ENCODE measurements at regions not wholly inside any gene's neighbourhood (a gene's known extent, or its start where the extent isn't known, plus 50 kb on each side); places are given as distances from the start of the nearest gene placed in this dataset.
A peak's percentile ranks its signal among the peaks of the same experiment; 100 is the strongest.

DNA sequence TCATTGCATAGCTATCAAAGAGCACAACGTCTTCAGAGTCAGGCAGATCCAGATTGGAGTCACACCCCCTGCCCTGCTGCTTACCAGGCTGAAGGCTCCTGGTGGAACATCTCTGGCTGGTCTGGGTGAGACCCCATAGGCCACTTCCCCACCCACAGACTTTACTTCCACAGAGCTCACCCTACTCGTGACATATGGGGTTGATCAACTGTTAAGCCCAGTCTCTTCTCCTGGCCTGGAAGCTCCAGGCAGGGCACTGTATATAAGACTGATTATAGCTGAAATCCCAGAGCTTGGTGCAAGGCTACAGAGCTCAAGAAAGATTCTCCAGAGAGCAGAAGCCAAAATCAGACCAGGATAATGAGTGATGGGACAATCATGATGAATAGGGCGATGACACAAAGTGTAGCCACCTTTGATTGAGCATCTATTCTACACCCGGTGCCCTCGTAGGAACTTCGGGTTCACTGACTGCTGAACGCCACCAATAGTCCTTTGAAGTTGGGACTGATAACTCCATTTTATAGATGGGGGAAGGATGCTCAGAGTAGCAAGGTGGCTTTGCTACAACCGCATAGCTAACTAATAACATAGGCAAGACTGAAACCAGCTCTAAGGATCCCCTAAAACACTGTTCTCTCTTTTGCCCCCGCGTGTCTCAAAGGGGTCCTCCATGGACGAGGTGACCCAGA lies 287.8 kb downstream of the BCL11B start:
- no peak for TF ChIP-seq Cebpa-rat (IDR thresholded peaks at IDR 0.05)
- Histone ChIP-seq H3K4me2 (peak overlapping the region; percentile 54), H3K27me3 (no peaks in the 10 kb centered on the region), H3K4me1 (peaks cover 9% of the 10 kb centered on the region), H3K36me3 (no peaks in the 10 kb centered on the region), H4K20me1 (no peaks in the 10 kb centered on the region), H3K9ac (no peak overlapping the region), H3K4me3 (no peak overlapping the region), H3K9me3 (0 out of 2 replicates have a peak, but pooled peaks cover 4% of the 10 kb centered on the region), H3K27ac (no peak overlapping the region)

DNA sequence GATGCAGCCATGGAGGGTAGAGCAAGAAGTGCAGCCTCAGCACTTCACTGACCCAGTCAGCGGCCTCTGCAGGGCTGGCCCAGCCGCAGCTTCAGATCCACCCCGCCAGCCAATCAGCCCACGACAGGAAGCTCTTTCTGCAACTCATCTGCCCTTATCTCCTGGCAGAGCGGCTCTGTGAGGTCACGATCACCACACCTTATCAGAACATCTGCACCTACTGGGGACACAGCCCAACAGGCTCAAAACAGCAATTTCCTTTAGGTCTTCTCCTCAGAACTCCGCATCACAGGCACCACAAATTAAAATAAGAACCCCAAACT lies 287.3 kb downstream of the BCL11B start:
- no peak for TF ChIP-seq Cebpa-rat (IDR thresholded peaks at IDR 0.05)
- H3K27ac ChIP-seq: no peak overlapping the region
- no peak overlapping the region for H3K4me3 ChIP-seq
- no peaks in the 10 kb centered on the region for H3K36me3 ChIP-seq
- peaks cover 9% of the 10 kb centered on the region for H3K4me1 ChIP-seq
- no peak overlapping the region for H3K9ac ChIP-seq
- no peaks in the 10 kb centered on the region for H4K20me1 ChIP-seq
- H3K9me3 ChIP-seq: no peaks in the 10 kb centered on the region
- H3K27me3 ChIP-seq: no peaks in the 10 kb centered on the region
- peak overlapping the region; percentile 54 for H3K4me2 ChIP-seq

DNA sequence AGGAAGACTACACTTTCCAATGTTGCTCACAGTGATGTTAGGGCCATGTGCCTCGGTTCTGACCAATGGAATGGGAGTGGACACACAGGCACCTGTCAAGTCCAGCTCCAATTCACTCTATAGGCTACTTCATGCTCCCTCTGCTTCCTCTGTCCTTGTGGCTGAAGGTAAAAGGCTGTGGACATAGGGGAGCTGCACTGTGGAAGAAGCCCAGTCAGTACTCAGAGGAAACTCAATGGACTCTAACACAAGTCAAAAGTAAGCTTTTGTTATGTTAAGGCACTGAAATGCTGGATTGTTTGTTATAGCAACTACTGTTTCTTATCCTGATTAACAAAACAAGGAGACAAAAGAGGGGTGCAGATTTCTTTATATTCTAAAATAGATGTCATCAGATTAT lies 278.2 kb downstream of the BCL11B start:
- TF ChIP-seq Cebpa-rat (IDR thresholded peaks at IDR 0.05): no peak
- Histone ChIP-seq H4K20me1 (no peaks in the 10 kb centered on the region), H3K4me3 (no peak overlapping the region), H3K9me3 (no peaks in the 10 kb centered on the region), H3K27me3 (no peaks in the 10 kb centered on the region; the same call in 1 of the 2 replicates), H3K4me2 (no peak overlapping the region), H3K9ac (no peak overlapping the region), H3K4me1 (no peaks in the 10 kb centered on the region), H3K27ac (no peak overlapping the region), H3K36me3 (no peaks in the 10 kb centered on the region)

DNA sequence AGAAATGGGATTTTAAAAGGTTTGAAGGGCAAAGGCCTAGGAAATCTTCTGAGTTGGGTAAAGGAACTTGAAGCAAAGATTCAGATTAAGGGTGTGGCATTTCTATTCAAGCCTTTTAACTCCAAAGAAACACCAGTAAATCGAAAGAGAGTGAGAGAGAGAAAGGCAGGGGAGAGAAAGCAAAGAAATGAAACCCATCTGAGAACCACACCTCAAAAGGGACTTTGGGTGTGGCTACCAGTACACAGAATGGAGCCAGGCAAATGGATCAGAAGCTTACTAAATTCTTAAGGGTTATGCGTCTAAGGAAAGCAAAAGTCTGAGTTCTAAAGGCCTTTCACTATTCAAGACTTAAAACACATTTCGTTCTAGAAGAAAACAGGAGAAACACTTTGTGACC lies 277.4 kb downstream of the BCL11B start:
- Histone ChIP-seq H3K4me3 (no peak overlapping the region), H3K27ac (no peak overlapping the region)

DNA sequence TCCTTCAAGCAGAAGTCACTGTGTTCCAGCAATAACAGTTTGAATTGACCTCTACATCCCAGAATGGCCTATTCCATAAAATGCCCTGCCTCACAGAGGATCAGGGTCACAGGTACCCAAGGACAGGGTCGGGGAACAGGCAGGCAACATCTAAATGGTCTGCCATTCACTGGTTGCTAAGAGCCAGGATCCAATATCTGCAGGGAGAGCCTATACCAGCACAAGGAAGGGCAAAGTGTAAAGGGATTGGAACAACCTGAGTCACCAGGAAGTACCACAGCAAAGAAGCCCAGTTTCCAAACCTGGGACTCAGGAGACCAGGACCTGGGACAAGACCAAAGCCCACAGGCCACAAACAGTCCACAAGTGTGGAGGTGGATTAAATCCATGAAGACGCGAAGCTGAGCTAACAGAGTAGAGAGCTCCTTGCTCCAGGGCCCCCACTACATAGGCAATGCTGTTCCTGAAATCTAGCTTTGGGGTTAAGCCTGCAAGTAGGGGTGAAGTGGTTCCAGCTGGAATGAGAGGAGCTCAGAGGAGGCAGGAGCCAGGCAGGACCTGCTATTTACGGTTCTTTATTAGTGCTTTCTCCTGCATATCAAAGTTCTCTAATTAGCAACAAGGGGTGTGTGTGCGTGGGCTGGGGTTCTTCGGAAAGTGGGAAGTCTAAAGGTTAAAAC lies 274.3 kb downstream of the BCL11B start:
- no peak overlapping the region for H3K4me3 ChIP-seq
- TF ChIP-seq Cebpa-rat (IDR thresholded peaks at IDR 0.05): no peak
- no peaks in the 10 kb centered on the region; the same call in 1 of the 2 replicates for H3K9me3 ChIP-seq
- H3K4me1 ChIP-seq: no peaks in the 10 kb centered on the region
- no peaks in the 10 kb centered on the region for H3K36me3 ChIP-seq
- H3K4me2 ChIP-seq: no peak overlapping the region
- H3K27me3 ChIP-seq: no peaks in the 10 kb centered on the region; the same call in 1 of the 2 replicates
- H3K27ac ChIP-seq: no peak overlapping the region
- no peak overlapping the region for H3K9ac ChIP-seq
- no peaks in the 10 kb centered on the region for H4K20me1 ChIP-seq

More for the DNA sequence above, 277.4 kb downstream of the BCL11B start:
- Histone ChIP-seq H3K9me3 (no peaks in the 10 kb centered on the region), H3K36me3 (no peaks in the 10 kb centered on the region), H3K9ac (no peak overlapping the region), H4K20me1 (no peaks in the 10 kb centered on the region), H3K4me1 (no peaks in the 10 kb centered on the region), H3K4me2 (no peak overlapping the region), H3K27me3 (no peaks in the 10 kb centered on the region; the same call in 1 of the 2 replicates)
- TF ChIP-seq Cebpa-rat (IDR thresholded peaks at IDR 0.05): no peak

DNA sequence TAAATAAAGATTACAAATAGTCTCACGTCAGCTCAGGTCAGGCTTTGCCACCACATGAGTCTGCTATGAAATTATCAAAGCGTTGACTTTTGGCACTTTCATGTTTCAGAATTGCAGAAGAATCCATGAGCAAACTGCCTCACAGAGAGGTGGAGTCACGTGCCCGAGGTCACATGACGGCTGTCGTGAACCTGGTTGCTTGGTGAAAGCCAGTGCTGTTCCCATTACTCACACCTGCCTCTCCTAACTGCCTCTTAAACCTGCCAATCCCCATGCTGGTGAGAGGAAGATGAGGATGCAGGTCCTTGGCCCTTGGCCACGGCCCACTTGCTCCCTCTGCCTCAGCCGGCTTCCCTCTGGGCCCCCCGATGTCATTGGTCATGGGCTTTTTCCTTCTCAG lies 272.7 kb downstream of the BCL11B start:
- H3K4me2 ChIP-seq: no peak overlapping the region
- no peaks in the 10 kb centered on the region; the same call in 1 of the 2 replicates for H3K27me3 ChIP-seq
- no peaks in the 10 kb centered on the region; the same call in 1 of the 2 replicates for H3K9me3 ChIP-seq
- no peaks in the 10 kb centered on the region for H3K4me1 ChIP-seq
- no peak overlapping the region for H3K9ac ChIP-seq
- no peak overlapping the region for H3K27ac ChIP-seq
- no peaks in the 10 kb centered on the region for H3K36me3 ChIP-seq
- no peaks in the 10 kb centered on the region for H4K20me1 ChIP-seq
- no peak overlapping the region for H3K4me3 ChIP-seq
- no peak for TF ChIP-seq Cebpa-rat (IDR thresholded peaks at IDR 0.05)

DNA sequence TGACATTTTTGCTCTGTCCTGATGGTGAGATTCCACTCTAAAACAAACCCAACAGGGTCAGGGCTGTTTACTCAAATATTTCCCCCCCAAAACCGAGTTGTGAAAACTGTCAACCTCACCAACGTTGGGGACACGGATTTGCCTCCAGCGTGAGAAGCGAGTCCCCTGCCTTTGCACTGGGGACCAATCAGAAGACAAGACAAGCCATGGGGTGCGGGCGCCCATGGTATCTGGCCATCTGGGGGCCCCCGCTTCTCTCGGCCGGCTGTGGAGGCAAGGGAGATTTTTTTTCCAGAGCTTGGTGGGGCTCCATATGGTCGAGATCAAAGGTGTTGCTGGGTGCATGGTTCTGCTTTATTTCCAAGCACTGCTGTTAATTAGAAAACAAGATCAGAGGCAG lies 272.1 kb downstream of the BCL11B start:
- Histone ChIP-seq H3K27me3 (no peaks in the 10 kb centered on the region; the same call in 1 of the 2 replicates), H3K4me3 (no peak overlapping the region), H3K27ac (no peak overlapping the region), H3K9me3 (no peaks in the 10 kb centered on the region; the same call in 1 of the 2 replicates), H4K20me1 (no peaks in the 10 kb centered on the region), H3K4me1 (no peaks in the 10 kb centered on the region), H3K36me3 (no peaks in the 10 kb centered on the region), H3K4me2 (no peak overlapping the region), H3K9ac (no peak overlapping the region)
- no peak for TF ChIP-seq Cebpa-rat (IDR thresholded peaks at IDR 0.05)

DNA sequence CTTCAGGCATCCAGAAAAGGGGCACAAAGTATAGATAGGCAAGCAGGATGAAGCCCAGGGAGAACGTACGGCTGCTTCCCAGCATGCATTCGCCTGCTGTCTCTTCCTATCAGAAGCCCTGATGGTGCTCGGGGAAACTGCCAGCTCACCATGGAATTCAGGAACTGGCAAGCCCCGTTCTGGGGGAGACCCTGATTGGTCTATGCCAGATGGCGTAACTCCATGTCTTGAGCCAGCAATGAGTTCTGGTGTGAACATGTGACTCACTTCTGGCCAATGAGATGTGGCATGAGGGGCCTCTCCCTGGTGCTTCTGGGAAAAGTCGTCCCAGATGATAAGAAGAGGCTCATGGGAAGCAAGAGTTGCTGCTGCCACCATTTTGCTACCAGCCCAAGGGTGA lies 270.8 kb downstream of the BCL11B start:
- TF ChIP-seq Cebpa-rat (IDR thresholded peaks at IDR 0.05): no peak
- H3K27ac ChIP-seq: no peak overlapping the region
- H3K4me3 ChIP-seq: no peak overlapping the region
- no peak overlapping the region for H3K9ac ChIP-seq
- no peaks in the 10 kb centered on the region for H3K4me1 ChIP-seq
- no peaks in the 10 kb centered on the region for H4K20me1 ChIP-seq
- no peaks in the 10 kb centered on the region; the same call in 1 of the 2 replicates for H3K27me3 ChIP-seq
- H3K36me3 ChIP-seq: no peaks in the 10 kb centered on the region
- no peaks in the 10 kb centered on the region; the same call in 1 of the 2 replicates for H3K9me3 ChIP-seq
- no peak overlapping the region for H3K4me2 ChIP-seq

DNA sequence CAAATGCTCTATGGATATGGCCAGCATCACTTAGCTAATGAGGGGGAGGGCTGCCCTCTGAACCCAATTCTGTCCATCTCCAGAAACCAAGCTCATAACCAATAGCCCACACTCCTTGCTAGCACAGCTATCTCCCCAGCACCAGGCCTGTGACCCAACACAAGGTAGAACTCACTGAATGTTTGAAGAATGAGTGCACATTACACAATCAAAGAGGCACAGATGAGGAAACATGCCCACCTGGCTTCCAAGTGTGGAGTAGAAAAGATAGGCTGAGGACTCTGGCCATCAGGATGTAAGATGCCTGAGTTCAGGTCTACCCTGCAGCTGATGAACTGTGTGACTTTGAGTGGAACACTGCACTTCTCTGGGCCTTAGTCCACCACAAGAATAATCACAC lies 268.4 kb downstream of the BCL11B start:
- H3K27ac ChIP-seq: no peak overlapping the region
- TF ChIP-seq Cebpa-rat (IDR thresholded peaks at IDR 0.05): no peak
- H3K4me1 ChIP-seq: no peaks in the 10 kb centered on the region
- H3K4me2 ChIP-seq: no peak overlapping the region
- no peaks in the 10 kb centered on the region; the same call in 1 of the 2 replicates for H3K9me3 ChIP-seq
- no peaks in the 10 kb centered on the region for H3K27me3 ChIP-seq
- no peaks in the 10 kb centered on the region for H3K36me3 ChIP-seq
- H4K20me1 ChIP-seq: no peaks in the 10 kb centered on the region
- no peak overlapping the region for H3K9ac ChIP-seq
- H3K4me3 ChIP-seq: no peak overlapping the region

DNA sequence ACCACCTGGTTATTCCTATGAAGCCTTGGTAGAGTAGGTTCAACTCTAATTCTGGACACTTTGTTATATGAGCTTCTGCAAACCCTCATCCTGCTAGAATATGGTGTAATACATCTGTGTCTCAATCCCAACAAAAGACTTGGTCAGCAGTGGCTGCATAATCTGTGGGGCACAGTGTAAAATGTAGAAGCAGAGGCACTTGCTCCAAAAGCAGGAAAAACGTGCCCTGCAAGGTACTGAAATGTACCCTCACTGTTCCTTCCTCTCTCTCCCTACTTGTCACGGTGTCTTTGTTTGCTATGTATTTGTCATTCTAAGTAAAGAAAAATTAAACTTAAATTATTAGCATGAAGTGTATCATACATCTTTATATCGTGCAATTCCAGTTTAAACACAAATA lies 267.9 kb downstream of the BCL11B start:
- Histone ChIP-seq H3K9me3 (no peaks in the 10 kb centered on the region; the same call in 1 of the 2 replicates), H3K9ac (no peak overlapping the region), H3K27ac (no peak overlapping the region), H3K4me3 (no peak overlapping the region), H3K4me1 (no peaks in the 10 kb centered on the region), H3K4me2 (no peak overlapping the region), H4K20me1 (no peaks in the 10 kb centered on the region), H3K27me3 (no peaks in the 10 kb centered on the region), H3K36me3 (no peaks in the 10 kb centered on the region)
- no peak for TF ChIP-seq Cebpa-rat (IDR thresholded peaks at IDR 0.05)

Data from BLaER1 (cell line).